Tibial nerve (tissue), 4 donors: ENCODE measurements at regions not wholly inside any gene's neighbourhood (a gene's known extent, or its start where the extent isn't known, plus 50 kb on each side); places are given as distances from the start of the nearest gene placed in this dataset.

Experiments used
- DNase-seq, 2 donors: peaks; one replicate each; pipeline ENCODE4 v3.0.0-alpha.2; 2019; ENCODE audit warnings: low spot score in 2 of 2
- H3K27ac ChIP-seq, 4 donors: fragments of 200-600 bp; sonication (generic) in 3 of 4; one replicate each; pipeline ENCODE4 v1.5.1; 2017 to 2019; ENCODE audit warnings: mild to moderate bottlenecking in 1 of 4
- H3K27me3 ChIP-seq, 2 donors: fragments of 200-600 bp; sonication (generic) in 1 of 2; one replicate each; pipeline versions ENCODE4 v1.5.1 to v1.6.0; 2017 to 2019
- H3K36me3 ChIP-seq, 3 donors: fragments of 200-600 bp; sonication (generic); one replicate each; pipeline ENCODE4 v1.5.1; 2018 to 2019
- H3K4me1 ChIP-seq, 4 donors: fragments of 200-600 bp; sonication (generic) in 3 of 4; one replicate each; pipeline ENCODE4 v1.5.1; 2017 to 2019
- H3K4me3 ChIP-seq, 4 donors: fragments of 200-600 bp; sonication (generic) in 3 of 4; one replicate each; pipeline ENCODE4 v1.5.1; 2017 to 2019; ENCODE audit warnings: mild to moderate bottlenecking in 1 of 4, moderate library complexity in 1 of 4
- H3K9me3 ChIP-seq, 4 donors: fragments of 200-600 bp; sonication (generic) in 3 of 4; one replicate each; pipeline ENCODE4 v1.5.1; 2017 to 2019
- EP300 ChIP-seq, 2 donors: sonication (generic); formaldehyde crosslinking; IDR thresholded peaks; one replicate each; pipeline ENCODE4 v1.6.1; 2017; ENCODE audit warnings: antibody characterized with exemption in 2 of 2, mild to moderate bottlenecking in 1 of 2
- POLR2A ChIP-seq, 2 donors: fragments of 450-650 bp; IDR thresholded peaks; one replicate each; pipeline ENCODE4 v1.6.1; 2017; ENCODE audit warnings: antibody characterized with exemption in 2 of 2, mild to moderate bottlenecking in 2 of 2, moderate library complexity in 2 of 2
- WGBS, 2 donors: methylation state at CpG; one replicate each; pipeline ENCODE4 v1.1.5; 2018; 5-methylcytosine and 5-hydroxymethylcytosine counted together
- TF ChIP-seq, protein P1 (sequence below), 5 experiments: fragments of 200-600 bp in 3 of 5; fragments of 450-650 bp in 2 of 5; sonication (generic) in 3 of 5; IDR thresholded peaks; one replicate each; pipeline ENCODE4 v1.5.1; 2016 to 2019; ENCODE audit warnings: antibody characterized with exemption in 5 of 5, mild to moderate bottlenecking in 3 of 5, moderate library complexity in 2 of 5

- Histone ChIP-seq H3K4me3 (no peak overlapping the region), H3K4me1 (no peaks in the 10 kb centered on the region), H3K27ac (no peak overlapping the region), H3K36me3 (no peaks in the 10 kb centered on the region), H3K9me3 (peaks cover 0 to 9% (median 0%) of the 10 kb centered on the region in 4 donors), H3K27me3 (no peaks in the 10 kb centered on the region)
- no peak for DNase-seq
- TF ChIP-seq, protein P1, sequence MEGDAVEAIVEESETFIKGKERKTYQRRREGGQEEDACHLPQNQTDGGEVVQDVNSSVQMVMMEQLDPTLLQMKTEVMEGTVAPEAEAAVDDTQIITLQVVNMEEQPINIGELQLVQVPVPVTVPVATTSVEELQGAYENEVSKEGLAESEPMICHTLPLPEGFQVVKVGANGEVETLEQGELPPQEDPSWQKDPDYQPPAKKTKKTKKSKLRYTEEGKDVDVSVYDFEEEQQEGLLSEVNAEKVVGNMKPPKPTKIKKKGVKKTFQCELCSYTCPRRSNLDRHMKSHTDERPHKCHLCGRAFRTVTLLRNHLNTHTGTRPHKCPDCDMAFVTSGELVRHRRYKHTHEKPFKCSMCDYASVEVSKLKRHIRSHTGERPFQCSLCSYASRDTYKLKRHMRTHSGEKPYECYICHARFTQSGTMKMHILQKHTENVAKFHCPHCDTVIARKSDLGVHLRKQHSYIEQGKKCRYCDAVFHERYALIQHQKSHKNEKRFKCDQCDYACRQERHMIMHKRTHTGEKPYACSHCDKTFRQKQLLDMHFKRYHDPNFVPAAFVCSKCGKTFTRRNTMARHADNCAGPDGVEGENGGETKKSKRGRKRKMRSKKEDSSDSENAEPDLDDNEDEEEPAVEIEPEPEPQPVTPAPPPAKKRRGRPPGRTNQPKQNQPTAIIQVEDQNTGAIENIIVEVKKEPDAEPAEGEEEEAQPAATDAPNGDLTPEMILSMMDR (IDR thresholded peaks at IDR 0.05), result no peak
- TF ChIP-seq POLR2A (IDR thresholded peaks at IDR 0.05), result no peak
- TF ChIP-seq EP300 (IDR thresholded peaks at IDR 0.05), result no peak
- WGBS, 2 donors, result 71 to 80% methylated on average over 4 of the region's 4 CpGs
These were observed 158.1 kb downstream of the ATP23 start for GRCh38 chr12:58099476-58099875.

- Histone ChIP-seq H3K9me3 (peaks cover 0 to 9% (median 0%) of the 10 kb centered on the region in 4 donors), H3K4me1 (no peaks in the 10 kb centered on the region), H3K36me3 (no peaks in the 10 kb centered on the region), H3K4me3 (no peak overlapping the region), H3K27me3 (no peaks in the 10 kb centered on the region), H3K27ac (no peak overlapping the region)
- WGBS, 2 donors, result 66 to 68% methylated on average over 4 of the region's 4 CpGs
- DNase-seq, result no peak
- TF ChIP-seq, protein P1 (IDR thresholded peaks at IDR 0.05), result no peak
- TF ChIP-seq EP300 (IDR thresholded peaks at IDR 0.05) (no peak), POLR2A (IDR thresholded peaks at IDR 0.05) (no peak)
These were observed 163.0 kb downstream of the ATP23 start for GRCh38 chr12:58104351-58104755.

DNA sequence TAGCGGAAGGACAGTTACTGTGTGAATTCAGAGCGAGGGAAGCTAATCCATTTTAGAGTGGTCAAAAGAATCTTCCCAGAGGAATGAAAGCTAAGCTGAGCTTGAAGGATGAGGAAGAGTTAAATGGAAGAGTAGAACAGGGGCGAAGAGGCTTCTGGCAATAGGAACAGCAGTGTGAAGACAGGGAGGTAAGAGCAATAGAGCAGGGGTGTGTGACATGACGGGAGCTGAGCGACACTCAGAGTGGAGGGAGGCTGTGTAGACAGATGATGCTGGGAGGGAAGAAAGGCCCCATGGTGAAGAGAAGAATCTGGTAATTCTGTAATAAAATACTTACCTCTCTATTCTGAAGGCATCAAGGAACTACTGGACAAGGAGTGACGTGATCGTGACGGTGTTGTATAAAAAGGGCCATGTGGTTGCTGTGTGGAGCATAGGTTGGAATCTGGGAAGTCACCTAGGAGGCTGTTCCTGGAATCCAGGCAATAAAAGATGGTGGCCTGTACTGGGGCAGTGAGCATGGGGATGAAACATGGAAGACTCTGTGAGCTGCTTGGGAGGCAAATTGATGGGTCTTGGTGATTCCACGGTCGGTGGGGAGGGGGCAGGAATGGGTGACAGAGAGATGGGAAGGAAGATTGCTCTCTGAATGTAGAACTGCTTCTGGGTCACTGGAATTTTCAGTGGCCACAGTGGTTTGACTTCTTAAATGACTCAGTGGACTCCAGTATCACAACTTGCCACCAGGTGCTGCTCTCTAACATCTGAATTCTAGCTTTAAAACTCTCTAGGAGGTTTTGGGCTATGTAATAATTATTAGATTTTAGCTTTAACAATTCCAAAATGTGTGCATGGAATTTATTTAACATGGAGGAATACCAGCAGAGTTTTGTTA, 164.1 kb downstream of the ATP23 start:
- no peaks in the 10 kb centered on the region for H3K4me1 ChIP-seq
- TF ChIP-seq EP300 (IDR thresholded peaks at IDR 0.05), result no peak
- TF ChIP-seq, protein P1 (IDR thresholded peaks at IDR 0.05), result no peak
- no peak for TF ChIP-seq POLR2A (IDR thresholded peaks at IDR 0.05)
- no peaks in the 10 kb centered on the region for H3K36me3 ChIP-seq
- peaks cover 0 to 9% (median 0%) of the 10 kb centered on the region in 4 donors for H3K9me3 ChIP-seq
- no peak for DNase-seq
- WGBS, 2 donors, result 91 to 94% methylated on average over 10 of the region's 10 CpGs
- H3K27ac ChIP-seq, result no peak overlapping the region
- no peak overlapping the region for H3K4me3 ChIP-seq
- H3K27me3 ChIP-seq, result no peaks in the 10 kb centered on the region

GRCh38 chr12:58106195-58106594, 164.8 kb downstream of the ATP23 start:
- WGBS, 2 donors, result 54 to 60% methylated on average over 3 of the region's 3 CpGs
- H3K36me3 ChIP-seq, result no peaks in the 10 kb centered on the region
- no peak overlapping the region for H3K27ac ChIP-seq
- TF ChIP-seq POLR2A (IDR thresholded peaks at IDR 0.05), result no peak
- TF ChIP-seq, protein P1 (IDR thresholded peaks at IDR 0.05), result no peak
- no peak for TF ChIP-seq EP300 (IDR thresholded peaks at IDR 0.05)
- peaks cover 0 to 9% (median 0%) of the 10 kb centered on the region in 4 donors for H3K9me3 ChIP-seq
- H3K4me3 ChIP-seq, result no peak overlapping the region
- no peaks in the 10 kb centered on the region for H3K27me3 ChIP-seq
- no peaks in the 10 kb centered on the region for H3K4me1 ChIP-seq
- DNase-seq, result no peak

DNA sequence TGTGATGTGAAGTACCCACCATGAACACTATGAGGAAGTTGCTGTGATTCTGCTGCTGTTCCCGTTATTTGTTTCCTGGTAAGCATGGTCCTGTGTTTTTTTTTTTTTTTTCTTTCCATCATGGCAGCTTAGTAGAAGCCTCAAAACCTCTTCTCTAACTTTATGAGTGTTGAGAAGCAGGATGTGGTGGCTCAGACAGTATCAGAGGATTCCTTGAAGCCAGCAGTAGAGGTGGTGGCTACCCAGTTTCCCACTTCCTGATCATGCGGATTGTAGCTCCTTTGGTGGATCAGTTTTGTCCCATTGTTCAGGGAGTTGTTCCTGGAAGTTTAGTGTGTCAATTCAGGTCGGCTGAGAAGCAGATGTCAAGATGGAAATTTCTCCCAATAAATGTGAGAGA, 175.8 kb downstream of the ATP23 start:
- 70 to 78% methylated on average over 3 of the region's 3 CpGs for WGBS, 2 donors
- Histone ChIP-seq H3K4me1 (no peaks in the 10 kb centered on the region), H3K4me3 (no peak overlapping the region), H3K27ac (no peak overlapping the region), H3K9me3 (peaks cover 0 to 6% (median 0%) of the 10 kb centered on the region in 4 donors), H3K36me3 (no peaks in the 10 kb centered on the region), H3K27me3 (no peaks in the 10 kb centered on the region)
- DNase-seq, result no peak
- TF ChIP-seq, protein P1 (IDR thresholded peaks at IDR 0.05), result no peak
- TF ChIP-seq EP300 (IDR thresholded peaks at IDR 0.05), result no peak
- TF ChIP-seq POLR2A (IDR thresholded peaks at IDR 0.05), result no peak
